ENCODE measurements at regions not wholly inside any gene's neighbourhood (a gene's known extent, or its start where the extent isn't known, plus 50 kb on each side); places are given as distances from the start of the nearest gene placed in this dataset.
"Not testable (repeated sequence)": the region's sequence is repeated elsewhere in the genome, so short reads cannot be mapped to it uniquely, and the experiment has no call there.

GRCh38 chr1:59214248-59215208, 82.4 kb upstream of the FGGY start:
- Mint-ChIP-seq H3K4me1 (ENCODE audit: unreplicated experiment) (no peaks in the 10 kb centered on the region), H3K27ac (ENCODE audit: unreplicated experiment) (no peak overlapping the region), H3K27me3 (ENCODE audit: unreplicated experiment) (peaks cover 2% of the 10 kb centered on the region), H3K4me3 (ENCODE audit: unreplicated experiment) (no peak overlapping the region), H3K9me3 (ENCODE audit: unreplicated experiment) (peaks cover 8% of the 10 kb centered on the region), H3K36me3 (ENCODE audit: low read depth, unreplicated experiment) (peaks cover 7% of the 10 kb centered on the region)
- no peak for TF ChIP-seq CTCF (IDR thresholded peaks at IDR 0.05; ENCODE audit: unreplicated experiment)
- no peak for DNase-seq (ENCODE audit: low spot score)

GRCh38 chr1:59215766-59216291, 81.1 kb upstream of the FGGY start:
- Mint-ChIP-seq H3K9me3 (ENCODE audit: unreplicated experiment) (peaks cover 7% of the 10 kb centered on the region), H3K36me3 (ENCODE audit: low read depth, unreplicated experiment) (peaks cover 7% of the 10 kb centered on the region), H3K4me1 (ENCODE audit: unreplicated experiment) (no peaks in the 10 kb centered on the region), H3K27ac (ENCODE audit: unreplicated experiment) (no peak overlapping the region), H3K4me3 (ENCODE audit: unreplicated experiment) (no peak overlapping the region), H3K27me3 (ENCODE audit: unreplicated experiment) (peaks cover 4% of the 10 kb centered on the region)
- DNase-seq (ENCODE audit: low spot score) = no peak
- TF ChIP-seq CTCF (IDR thresholded peaks at IDR 0.05; ENCODE audit: unreplicated experiment) = no peak

- not testable (repeated sequence) for H3K9me3 Mint-ChIP-seq (ENCODE audit: unreplicated experiment); H3K36me3 Mint-ChIP-seq (ENCODE audit: low read depth, unreplicated experiment); H3K27ac Mint-ChIP-seq (ENCODE audit: unreplicated experiment); H3K27me3 Mint-ChIP-seq (ENCODE audit: unreplicated experiment); DNase-seq (ENCODE audit: low spot score); H3K4me1 Mint-ChIP-seq (ENCODE audit: unreplicated experiment); H3K4me3 Mint-ChIP-seq (ENCODE audit: unreplicated experiment)
Measured at GRCh38 chr1:59217439-59217838, 79.5 kb upstream of the FGGY start.

GRCh38 chr1:59218521-59219236, 78.2 kb upstream of the FGGY start:
- Mint-ChIP-seq H3K4me1 (ENCODE audit: unreplicated experiment) (no peaks in the 10 kb centered on the region), H3K36me3 (ENCODE audit: low read depth, unreplicated experiment) (peaks cover 7% of the 10 kb centered on the region), H3K9me3 (ENCODE audit: unreplicated experiment) (peaks cover 7% of the 10 kb centered on the region), H3K27ac (ENCODE audit: unreplicated experiment) (no peak overlapping the region), H3K27me3 (ENCODE audit: unreplicated experiment) (peaks cover 3% of the 10 kb centered on the region), H3K4me3 (ENCODE audit: unreplicated experiment) (no peak overlapping the region)
- no peak for DNase-seq (ENCODE audit: low spot score)
- no peak for TF ChIP-seq CTCF (IDR thresholded peaks at IDR 0.05; ENCODE audit: unreplicated experiment)

- H3K36me3 Mint-ChIP-seq (ENCODE audit: low read depth, unreplicated experiment) = peaks cover 7% of the 10 kb centered on the region
- no peaks in the 10 kb centered on the region for H3K4me1 Mint-ChIP-seq (ENCODE audit: unreplicated experiment)
- H3K4me3 Mint-ChIP-seq (ENCODE audit: unreplicated experiment) = no peak overlapping the region
- no peak for TF ChIP-seq CTCF (IDR thresholded peaks at IDR 0.05; ENCODE audit: unreplicated experiment)
- H3K9me3 Mint-ChIP-seq (ENCODE audit: unreplicated experiment) = peaks cover 7% of the 10 kb centered on the region
- no peak overlapping the region for H3K27ac Mint-ChIP-seq (ENCODE audit: unreplicated experiment)
- H3K27me3 Mint-ChIP-seq (ENCODE audit: unreplicated experiment) = peaks cover 3% of the 10 kb centered on the region
- no peak for DNase-seq (ENCODE audit: low spot score)
Measured at GRCh38 chr1:59219916-59220315, 77.0 kb upstream of the FGGY start.

Measured in endothelial cell (in vitro differentiated cells).